Tibial nerve (tissue), 3 donors: ENCODE measurements at regions not wholly inside any gene's neighbourhood (a gene's known extent, or its start where the extent isn't known, plus 50 kb on each side); places are given as distances from the start of the nearest gene placed in this dataset.

Experiments
- POLR2A ChIP-seq, 2 donors: fragments of 450-650 bp; IDR thresholded peaks; one replicate each; pipeline ENCODE4 v1.6.1; 2017; ENCODE audit warnings: antibody characterized with exemption in 2 of 2, mild to moderate bottlenecking in 2 of 2, moderate library complexity in 2 of 2
- TF ChIP-seq, protein P1 (sequence below), 5 experiments: fragments of 200-600 bp in 3 of 5; fragments of 450-650 bp in 2 of 5; sonication (generic) in 3 of 5; IDR thresholded peaks; one replicate each; pipeline ENCODE4 v1.5.1; 2016 to 2019; ENCODE audit warnings: antibody characterized with exemption in 5 of 5, mild to moderate bottlenecking in 3 of 5, moderate library complexity in 2 of 5

DNA sequence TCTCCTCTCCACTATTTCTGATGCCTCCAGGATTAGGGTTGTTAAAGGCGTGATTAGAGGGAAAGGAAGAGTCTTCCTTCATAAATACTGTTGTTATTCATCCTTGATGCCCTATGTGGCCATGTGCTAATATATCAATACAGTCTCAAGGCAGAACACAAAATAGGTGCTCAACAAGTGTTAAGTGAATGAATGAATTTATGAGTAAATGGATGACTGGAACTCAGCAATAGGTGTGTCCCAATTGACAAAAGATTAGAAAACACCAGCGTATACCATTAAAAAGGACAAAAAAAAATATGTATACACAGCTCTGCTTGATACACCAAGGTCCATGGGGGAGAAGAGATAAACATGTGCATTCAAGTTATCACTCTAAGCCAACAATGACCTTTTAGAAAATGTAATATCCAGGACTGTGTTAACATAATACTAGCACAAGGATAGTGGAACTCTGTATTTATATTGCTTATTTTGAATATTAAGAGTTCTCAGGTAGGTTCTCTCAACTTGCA lies 171.2 kb upstream of the MYLIP start:
- TF ChIP-seq, protein P1, sequence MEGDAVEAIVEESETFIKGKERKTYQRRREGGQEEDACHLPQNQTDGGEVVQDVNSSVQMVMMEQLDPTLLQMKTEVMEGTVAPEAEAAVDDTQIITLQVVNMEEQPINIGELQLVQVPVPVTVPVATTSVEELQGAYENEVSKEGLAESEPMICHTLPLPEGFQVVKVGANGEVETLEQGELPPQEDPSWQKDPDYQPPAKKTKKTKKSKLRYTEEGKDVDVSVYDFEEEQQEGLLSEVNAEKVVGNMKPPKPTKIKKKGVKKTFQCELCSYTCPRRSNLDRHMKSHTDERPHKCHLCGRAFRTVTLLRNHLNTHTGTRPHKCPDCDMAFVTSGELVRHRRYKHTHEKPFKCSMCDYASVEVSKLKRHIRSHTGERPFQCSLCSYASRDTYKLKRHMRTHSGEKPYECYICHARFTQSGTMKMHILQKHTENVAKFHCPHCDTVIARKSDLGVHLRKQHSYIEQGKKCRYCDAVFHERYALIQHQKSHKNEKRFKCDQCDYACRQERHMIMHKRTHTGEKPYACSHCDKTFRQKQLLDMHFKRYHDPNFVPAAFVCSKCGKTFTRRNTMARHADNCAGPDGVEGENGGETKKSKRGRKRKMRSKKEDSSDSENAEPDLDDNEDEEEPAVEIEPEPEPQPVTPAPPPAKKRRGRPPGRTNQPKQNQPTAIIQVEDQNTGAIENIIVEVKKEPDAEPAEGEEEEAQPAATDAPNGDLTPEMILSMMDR (IDR thresholded peaks at IDR 0.05): no peak
- no peak for TF ChIP-seq POLR2A (IDR thresholded peaks at IDR 0.05)
